ENCODE measurements at regions not wholly inside any gene's neighbourhood (a gene's known extent, or its start where the extent isn't known, plus 50 kb on each side); places are given as distances from the start of the nearest gene placed in this dataset.

DNA sequence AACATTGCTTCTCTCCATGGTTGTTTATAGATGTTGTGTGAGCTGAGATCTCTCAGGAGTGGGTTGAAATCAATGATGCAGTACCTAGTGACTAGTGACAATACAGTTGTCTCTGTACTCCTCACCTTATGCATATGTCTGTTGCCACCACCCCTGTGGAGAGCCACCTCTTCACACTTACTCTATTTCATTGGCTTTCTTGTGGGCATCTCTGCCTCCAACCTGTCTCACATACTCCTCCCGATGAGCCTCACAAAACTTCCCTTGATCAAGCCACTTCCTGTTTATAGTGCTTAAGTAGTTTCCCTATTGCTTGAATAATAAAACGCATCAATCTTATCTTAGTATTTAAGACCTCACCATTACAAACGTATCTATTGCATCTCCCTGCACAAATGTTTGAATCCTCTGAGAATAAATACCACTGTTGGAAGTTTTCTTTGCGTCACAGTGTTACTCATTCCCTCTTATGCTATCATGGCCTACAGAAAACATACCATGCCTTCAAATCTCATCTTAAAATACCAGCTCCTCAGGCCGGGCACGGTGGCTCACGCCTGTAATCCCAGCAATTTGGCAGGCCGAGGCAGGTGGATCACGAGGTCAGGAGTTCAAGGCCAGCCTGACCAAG lies 54.7 kb upstream of the GREM2 start:
- DNase-seq (ENCODE audit: low spot score) = no peak
- no peak overlapping the region for H3K4me2 ChIP-seq (ENCODE audit: low read depth, low read length)
- CTCF ChIA-PET (ENCODE audit: low intra/inter-chr PET ratio, low total read pairs) = no interaction called here
- H2AFZ ChIP-seq (ENCODE audit: low read length) = no peak overlapping the region
- no peak overlapping the region for H3K9ac ChIP-seq (ENCODE audit: insufficient read depth, low read depth, low read length)
- intact Hi-C loops (cut with micrococcal nuclease; ENCODE audit: unreplicated experiment) (no loop called here), in situ Hi-C loops (cut with HindIII; ENCODE audit: extremely low pct_ligation_motif_present, low pct_unique_long_range_greater_than_20kb) (no loop called here)
- FAIRE-seq = no peak
- no peaks in the 10 kb centered on the region for H4K20me1 ChIP-seq (ENCODE audit: insufficient read depth, low read length)
- H3K4me3 ChIP-seq (replicated peaks in 1 of 3; ENCODE audit: insufficient read depth in 1 of 3, low read depth in 2 of 3, low read length in 3 of 3) = no peak overlapping the region
- no peak overlapping the region for H3K27ac ChIP-seq (ENCODE audit: extremely low read length, insufficient read depth, low read length)
- H3K36me3 ChIP-seq (replicated peaks in 1 of 2; ENCODE audit: control insufficient read depth in 1 of 2, insufficient read depth in 2 of 2, low read length in 2 of 2) = no peaks in the 10 kb centered on the region
- H3K79me2 ChIP-seq (ENCODE audit: insufficient read depth, low read length) = no peaks in the 10 kb centered on the region
- H3K4me1 ChIP-seq (ENCODE audit: insufficient read depth, low read length) = no peaks in the 10 kb centered on the region
- H3K27me3 ChIP-seq (ENCODE audit: control insufficient read depth in 1 of 2, insufficient read depth in 2 of 2, low read length in 2 of 2) = no peaks in the 10 kb centered on the region
- no TSS peak for BruUV-seq (replicated peaks)
- POLR2A ChIA-PET = no interaction called here
- WGBS (ENCODE audit: low lambda C conversion rate) = 17% methylated on average over 9 of the region's 9 CpGs
- no peaks in the 10 kb centered on the region for H3K9me3 ChIP-seq (ENCODE audit: low read length)
- ATAC-seq = no peak
- TF ChIP-seq KLF16 (CRISPR knock-in tag; IDR thresholded peaks at IDR 0.05) = no peak
- TF ChIP-seq U2AF1 (optimal IDR thresholded peaks at IDR 0.05; ENCODE audit: low read depth, low read length) = no peak
- no peak for TF ChIP-seq HNF4A (CRISPR knock-in tag; IDR thresholded peaks at IDR 0.05)
- no peak for TF ChIP-seq ZNF839 (CRISPR knock-in tag; IDR thresholded peaks at IDR 0.05; ENCODE audit: borderline replicate concordance)
- TF ChIP-seq, protein P1, sequence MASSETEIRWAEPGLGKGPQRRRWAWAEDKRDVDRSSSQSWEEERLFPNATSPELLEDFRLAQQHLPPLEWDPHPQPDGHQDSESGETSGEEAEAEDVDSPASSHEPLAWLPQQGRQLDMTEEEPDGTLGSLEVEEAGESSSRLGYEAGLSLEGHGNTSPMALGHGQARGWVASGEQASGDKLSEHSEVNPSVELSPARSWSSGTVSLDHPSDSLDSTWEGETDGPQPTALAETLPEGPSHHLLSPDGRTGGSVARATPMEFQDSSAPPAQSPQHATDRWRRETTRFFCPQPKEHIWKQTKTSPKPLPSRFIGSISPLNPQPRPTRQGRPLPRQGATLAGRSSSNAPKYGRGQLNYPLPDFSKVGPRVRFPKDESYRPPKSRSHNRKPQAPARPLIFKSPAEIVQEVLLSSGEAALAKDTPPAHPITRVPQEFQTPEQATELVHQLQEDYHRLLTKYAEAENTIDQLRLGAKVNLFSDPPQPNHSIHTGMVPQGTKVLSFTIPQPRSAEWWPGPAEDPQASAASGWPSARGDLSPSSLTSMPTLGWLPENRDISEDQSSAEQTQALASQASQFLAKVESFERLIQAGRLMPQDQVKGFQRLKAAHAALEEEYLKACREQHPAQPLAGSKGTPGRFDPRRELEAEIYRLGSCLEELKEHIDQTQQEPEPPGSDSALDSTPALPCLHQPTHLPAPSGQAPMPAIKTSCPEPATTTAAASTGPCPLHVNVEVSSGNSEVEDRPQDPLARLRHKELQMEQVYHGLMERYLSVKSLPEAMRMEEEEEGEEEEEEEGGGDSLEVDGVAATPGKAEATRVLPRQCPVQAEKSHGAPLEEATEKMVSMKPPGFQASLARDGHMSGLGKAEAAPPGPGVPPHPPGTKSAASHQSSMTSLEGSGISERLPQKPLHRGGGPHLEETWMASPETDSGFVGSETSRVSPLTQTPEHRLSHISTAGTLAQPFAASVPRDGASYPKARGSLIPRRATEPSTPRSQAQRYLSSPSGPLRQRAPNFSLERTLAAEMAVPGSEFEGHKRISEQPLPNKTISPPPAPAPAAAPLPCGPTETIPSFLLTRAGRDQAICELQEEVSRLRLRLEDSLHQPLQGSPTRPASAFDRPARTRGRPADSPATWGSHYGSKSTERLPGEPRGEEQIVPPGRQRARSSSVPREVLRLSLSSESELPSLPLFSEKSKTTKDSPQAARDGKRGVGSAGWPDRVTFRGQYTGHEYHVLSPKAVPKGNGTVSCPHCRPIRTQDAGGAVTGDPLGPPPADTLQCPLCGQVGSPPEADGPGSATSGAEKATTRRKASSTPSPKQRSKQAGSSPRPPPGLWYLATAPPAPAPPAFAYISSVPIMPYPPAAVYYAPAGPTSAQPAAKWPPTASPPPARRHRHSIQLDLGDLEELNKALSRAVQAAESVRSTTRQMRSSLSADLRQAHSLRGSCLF (CRISPR knock-in tag; IDR thresholded peaks at IDR 0.05; ENCODE audit: borderline replicate concordance) = no peak
- TF ChIP-seq ZNF329 (CRISPR knock-in tag; IDR thresholded peaks at IDR 0.05; ENCODE audit: low read depth) = no peak
- TF ChIP-seq, protein P2, sequence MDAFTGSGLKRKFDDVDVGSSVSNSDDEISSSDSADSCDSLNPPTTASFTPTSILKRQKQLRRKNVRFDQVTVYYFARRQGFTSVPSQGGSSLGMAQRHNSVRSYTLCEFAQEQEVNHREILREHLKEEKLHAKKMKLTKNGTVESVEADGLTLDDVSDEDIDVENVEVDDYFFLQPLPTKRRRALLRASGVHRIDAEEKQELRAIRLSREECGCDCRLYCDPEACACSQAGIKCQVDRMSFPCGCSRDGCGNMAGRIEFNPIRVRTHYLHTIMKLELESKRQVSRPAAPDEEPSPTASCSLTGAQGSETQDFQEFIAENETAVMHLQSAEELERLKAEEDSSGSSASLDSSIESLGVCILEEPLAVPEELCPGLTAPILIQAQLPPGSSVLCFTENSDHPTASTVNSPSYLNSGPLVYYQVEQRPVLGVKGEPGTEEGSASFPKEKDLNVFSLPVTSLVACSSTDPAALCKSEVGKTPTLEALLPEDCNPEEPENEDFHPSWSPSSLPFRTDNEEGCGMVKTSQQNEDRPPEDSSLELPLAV (CRISPR knock-in tag; conservative IDR thresholded peaks at IDR 0.05; ENCODE audit: low read depth) = no peak
- TF ChIP-seq MEF2D (CRISPR knock-in tag; IDR thresholded peaks at IDR 0.05) = no peak
- TF ChIP-seq, protein P3, sequence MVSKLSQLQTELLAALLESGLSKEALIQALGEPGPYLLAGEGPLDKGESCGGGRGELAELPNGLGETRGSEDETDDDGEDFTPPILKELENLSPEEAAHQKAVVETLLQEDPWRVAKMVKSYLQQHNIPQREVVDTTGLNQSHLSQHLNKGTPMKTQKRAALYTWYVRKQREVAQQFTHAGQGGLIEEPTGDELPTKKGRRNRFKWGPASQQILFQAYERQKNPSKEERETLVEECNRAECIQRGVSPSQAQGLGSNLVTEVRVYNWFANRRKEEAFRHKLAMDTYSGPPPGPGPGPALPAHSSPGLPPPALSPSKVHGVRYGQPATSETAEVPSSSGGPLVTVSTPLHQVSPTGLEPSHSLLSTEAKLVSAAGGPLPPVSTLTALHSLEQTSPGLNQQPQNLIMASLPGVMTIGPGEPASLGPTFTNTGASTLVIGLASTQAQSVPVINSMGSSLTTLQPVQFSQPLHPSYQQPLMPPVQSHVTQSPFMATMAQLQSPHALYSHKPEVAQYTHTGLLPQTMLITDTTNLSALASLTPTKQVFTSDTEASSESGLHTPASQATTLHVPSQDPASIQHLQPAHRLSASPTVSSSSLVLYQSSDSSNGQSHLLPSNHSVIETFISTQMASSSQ (IDR thresholded peaks at IDR 0.05; ENCODE audit: low read depth) = no peak
- TF ChIP-seq, protein P3 (CRISPR knock-in tag; IDR thresholded peaks at IDR 0.05; ENCODE audit: borderline replicate concordance) = no peak
- no peak for TF ChIP-seq FOXK2 (IDR thresholded peaks at IDR 0.05)
- TF ChIP-seq ZNF333 (CRISPR knock-in tag; IDR thresholded peaks at IDR 0.05; ENCODE audit: borderline replicate concordance) = no peak
- TF ChIP-seq, protein P4, sequence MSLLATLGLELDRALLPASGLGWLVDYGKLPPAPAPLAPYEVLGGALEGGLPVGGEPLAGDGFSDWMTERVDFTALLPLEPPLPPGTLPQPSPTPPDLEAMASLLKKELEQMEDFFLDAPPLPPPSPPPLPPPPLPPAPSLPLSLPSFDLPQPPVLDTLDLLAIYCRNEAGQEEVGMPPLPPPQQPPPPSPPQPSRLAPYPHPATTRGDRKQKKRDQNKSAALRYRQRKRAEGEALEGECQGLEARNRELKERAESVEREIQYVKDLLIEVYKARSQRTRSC (CRISPR knock-in tag; IDR thresholded peaks at IDR 0.05; ENCODE audit: low read depth) = no peak
- TF ChIP-seq ZNF546 (CRISPR knock-in tag; conservative IDR thresholded peaks at IDR 0.05) = no peak
